ENCODE measurements at regions not wholly inside any gene's neighbourhood (a gene's known extent, or its start where the extent isn't known, plus 50 kb on each side); places are given as distances from the start of the nearest gene placed in this dataset.

GRCh38 chr1:239209591-239209990 is 176.8 kb upstream of the CHRM3 start:
- Histone ChIP-seq H2AFZ (ENCODE audit: low read length) (no peak overlapping the region), H3K4me3 (ENCODE audit: insufficient read depth, low read length) (no peak overlapping the region), H4K20me1 (ENCODE audit: insufficient read depth, low read length) (no peaks in the 10 kb centered on the region), H3K79me2 (ENCODE audit: insufficient read depth, low read length) (no peaks in the 10 kb centered on the region), H3K27ac (ENCODE audit: low read depth, low read length) (no peak overlapping the region), H3K4me1 (ENCODE audit: insufficient read depth, low read length) (no peaks in the 10 kb centered on the region), H3K27me3 (ENCODE audit: insufficient read depth, low read length) (no peaks in the 10 kb centered on the region), H3K4me2 (ENCODE audit: insufficient read depth, low read length) (no peak overlapping the region), H3K36me3 (ENCODE audit: insufficient read depth, low read length) (no peaks in the 10 kb centered on the region), H3K9me3 (ENCODE audit: low read depth, low read length) (peaks cover 2% of the 10 kb centered on the region)
- no peak for TF ChIP-seq CTCF (IDR thresholded peaks at IDR 0.05; ENCODE audit: extremely low read depth, low read depth, low read length)
- no peak for DNase-seq (ENCODE audit: insufficient read length, low spot score, missing footprints)

GRCh38 chr1:239204401-239204800 is 182.0 kb upstream of the CHRM3 start:
- TF ChIP-seq CTCF (IDR thresholded peaks at IDR 0.05; ENCODE audit: extremely low read depth, low read depth, low read length): no peak
- Histone ChIP-seq H3K27ac (ENCODE audit: low read depth, low read length) (no peak overlapping the region), H3K36me3 (ENCODE audit: insufficient read depth, low read length) (no peaks in the 10 kb centered on the region), H3K4me2 (ENCODE audit: insufficient read depth, low read length) (no peak overlapping the region), H2AFZ (ENCODE audit: low read length) (no peak overlapping the region), H3K79me2 (ENCODE audit: insufficient read depth, low read length) (no peaks in the 10 kb centered on the region), H3K4me3 (ENCODE audit: insufficient read depth, low read length) (no peak overlapping the region), H4K20me1 (ENCODE audit: insufficient read depth, low read length) (no peaks in the 10 kb centered on the region), H3K4me1 (ENCODE audit: insufficient read depth, low read length) (no peaks in the 10 kb centered on the region), H3K27me3 (ENCODE audit: insufficient read depth, low read length) (no peaks in the 10 kb centered on the region), H3K9me3 (ENCODE audit: low read depth, low read length) (peaks cover 4% of the 10 kb centered on the region)
- no peak for DNase-seq (ENCODE audit: insufficient read length, low spot score, missing footprints)

GRCh38 chr1:239197871-239198270 is 188.5 kb upstream of the CHRM3 start:
- Histone ChIP-seq H4K20me1 (ENCODE audit: insufficient read depth, low read length) (no peaks in the 10 kb centered on the region), H3K4me1 (ENCODE audit: insufficient read depth, low read length) (no peaks in the 10 kb centered on the region), H3K27ac (ENCODE audit: low read depth, low read length) (no peak overlapping the region), H3K27me3 (ENCODE audit: insufficient read depth, low read length) (no peaks in the 10 kb centered on the region), H3K79me2 (ENCODE audit: insufficient read depth, low read length) (no peaks in the 10 kb centered on the region), H3K4me3 (ENCODE audit: insufficient read depth, low read length) (no peak overlapping the region), H3K9me3 (ENCODE audit: low read depth, low read length) (peaks cover 2% of the 10 kb centered on the region), H2AFZ (ENCODE audit: low read length) (no peak overlapping the region), H3K36me3 (ENCODE audit: insufficient read depth, low read length) (no peaks in the 10 kb centered on the region), H3K4me2 (ENCODE audit: insufficient read depth, low read length) (no peak overlapping the region)
- DNase-seq (ENCODE audit: insufficient read length, low spot score, missing footprints): no peak
- TF ChIP-seq CTCF (IDR thresholded peaks at IDR 0.05; ENCODE audit: extremely low read depth, low read depth, low read length): no peak

- TF ChIP-seq CTCF (IDR thresholded peaks at IDR 0.05; ENCODE audit: extremely low read depth, low read depth, low read length): no peak
- Histone ChIP-seq H3K4me1 (ENCODE audit: insufficient read depth, low read length) (no peaks in the 10 kb centered on the region), H3K27ac (ENCODE audit: low read depth, low read length) (no peak overlapping the region), H3K27me3 (ENCODE audit: insufficient read depth, low read length) (no peaks in the 10 kb centered on the region), H3K4me3 (ENCODE audit: insufficient read depth, low read length) (no peak overlapping the region), H2AFZ (ENCODE audit: low read length) (no peak overlapping the region), H3K36me3 (ENCODE audit: insufficient read depth, low read length) (no peaks in the 10 kb centered on the region), H4K20me1 (ENCODE audit: insufficient read depth, low read length) (no peaks in the 10 kb centered on the region), H3K79me2 (ENCODE audit: insufficient read depth, low read length) (no peaks in the 10 kb centered on the region), H3K4me2 (ENCODE audit: insufficient read depth, low read length) (no peak overlapping the region), H3K9me3 (ENCODE audit: low read depth, low read length) (peaks cover 2% of the 10 kb centered on the region)
- DNase-seq (ENCODE audit: insufficient read length, low spot score, missing footprints): no peak
Measured at GRCh38 chr1:239189998-239190512, 196.3 kb upstream of the CHRM3 start.
